SK-N-SH (cell line): ENCODE measurements at regions not wholly inside any gene's neighbourhood (a gene's known extent, or its start where the extent isn't known, plus 50 kb on each side); places are given as distances from the start of the nearest gene placed in this dataset.

Source experiments
- CTCF ChIA-PET: fragments of 300-600, 350-600 bp; formaldehyde crosslinking; extraction: SDS; loops from one replicate; lab custom pipeline; 2021; lab: Yijun Ruan, JAX
- POLR2A ChIA-PET: fragments of 350-600 bp; sonication (Branson Sonifier 250); formaldehyde crosslinking; extraction: SDS; loops from one replicate; lab custom pipeline; 2020; ENCODE audit warnings: antibody characterized with exemption, inconsistent platforms; lab: Yijun Ruan, JAX
- DNase-seq: peaks from one replicate; pipeline ENCODE4 v3.0.0; 2012
- H2AFZ ChIP-seq: fragments of 200-600 bp; sonication (generic); 2 replicates; pipeline ENCODE4 v1.8.1; 2016; ENCODE audit warnings: antibody characterized with exemption, mild to moderate bottlenecking, low read depth
- H3F3A ChIP-seq: fragments of 200-600 bp; sonication (generic); replicated peaks from 2 replicates; pipeline ENCODE3; 2016; ENCODE audit warnings: antibody characterized with exemption, mild to moderate bottlenecking; ENCODE audit not compliant: insufficient read depth
- H3K27ac ChIP-seq, 2 experiments: fragments of 200-500 bp in 1 of 2; fragments of 200-600 bp in 1 of 2; sonication (Bioruptor generic) in 1 of 2; sonication (generic), shearing (Covaris generic) in 1 of 2; 2 replicates each; pipeline versions ENCODE4 v1.5.1 to v1.6.1; 2014 to 2016; ENCODE audit warnings: low read depth in 2 of 2, inconsistent platforms in 1 of 2, low read length in 1 of 2, mild to moderate bottlenecking in 1 of 2, mixed read lengths in 1 of 2
- H3K27me3 ChIP-seq: fragments of 200-600 bp; sonication (generic), shearing (Covaris generic); 2 replicates; pipeline ENCODE4 v1.6.1; 2016; ENCODE audit warnings: mixed run types; ENCODE audit not compliant: insufficient read depth
- H3K36me3 ChIP-seq, 2 experiments: fragments of 200-500 bp in 1 of 2; fragments of 200-600 bp in 1 of 2; sonication (Bioruptor generic) in 1 of 2; sonication (generic) in 1 of 2; replicated peaks in 1 of 2; 2 replicates each; pipeline versions ENCODE3 to v1.5.1; 2014 to 2016; ENCODE audit warnings: low read length in 1 of 2, mild to moderate bottlenecking in 1 of 2; ENCODE audit not compliant: insufficient read depth in 2 of 2, control insufficient read depth in 1 of 2
- H3K4me1 ChIP-seq, 2 experiments: fragments of 200-500 bp in 1 of 2; fragments of 200-600 bp in 1 of 2; sonication (Bioruptor generic) in 1 of 2; sonication (generic), shearing (Covaris generic) in 1 of 2; 2 replicates each; pipeline versions ENCODE4 v1.5.1 to v1.6.1; 2014 to 2016; ENCODE audit warnings: low read depth in 1 of 2, low read length in 1 of 2, mixed run types in 1 of 2; ENCODE audit not compliant: insufficient read depth in 2 of 2, control insufficient read depth in 1 of 2
- H3K4me2 ChIP-seq: fragments of 200-600 bp; sonication (generic), shearing (Covaris generic); 2 replicates; pipeline ENCODE4 v1.6.1; 2017; ENCODE audit warnings: mixed run types
- H3K4me3 ChIP-seq, 2 experiments: fragments of 200-500 bp in 1 of 2; fragments of 200-600 bp in 1 of 2; sonication (Bioruptor generic) in 1 of 2; sonication (generic), shearing (Covaris generic) in 1 of 2; 2 replicates each; pipeline versions ENCODE4 v1.5.1 to v1.8.1; 2014 to 2016; ENCODE audit warnings: low read depth in 2 of 2, inconsistent platforms in 1 of 2, low read length in 1 of 2, mild to moderate bottlenecking in 1 of 2, mixed read lengths in 1 of 2, moderate library complexity in 1 of 2
- H3K79me2 ChIP-seq: fragments of 200-600 bp; sonication (generic); 2 replicates; pipeline ENCODE4 v1.8.1; 2017; ENCODE audit warnings: mild to moderate bottlenecking; ENCODE audit not compliant: insufficient read depth
- H3K9ac ChIP-seq: fragments of 200-600 bp; sonication (generic); 2 replicates; pipeline ENCODE4 v1.6.1; 2017; ENCODE audit warnings: mixed run types
- H3K9me2 ChIP-seq: fragments of 200-600 bp; sonication (generic); 2 replicates; pipeline ENCODE4 v1.6.1; 2017; ENCODE audit warnings: mixed run types
- H3K9me3 ChIP-seq: fragments of 200-600 bp; sonication (generic); 2 replicates; pipeline ENCODE4 v1.6.1; 2017; ENCODE audit warnings: mixed run types, mild to moderate bottlenecking, moderate library complexity
- H4K20me1 ChIP-seq: fragments of 200-600 bp; sonication (generic); 2 replicates; pipeline ENCODE4 v1.6.1; 2017; ENCODE audit warnings: mild to moderate bottlenecking, mixed run types; ENCODE audit not compliant: insufficient read depth
- ELF1 ChIP-seq: IDR thresholded peaks from 2 replicates; pipeline ENCODE4 v1.4.0; 2012
- EP300 ChIP-seq, 2 experiments: IDR thresholded peaks; 2 replicates each; pipeline versions ENCODE4 v1.4.0 to v1.6.1; 2012; ENCODE audit warnings: borderline replicate concordance in 1 of 2, low read depth in 1 of 2, low read length in 1 of 2
- FOXM1 ChIP-seq: IDR thresholded peaks from 2 replicates; pipeline ENCODE4 v1.4.0; 2012; ENCODE audit warnings: low read depth, mild to moderate bottlenecking
- MEF2A ChIP-seq: IDR thresholded peaks from 2 replicates; pipeline ENCODE4 v1.4.0; 2012; ENCODE audit warnings: low read depth, borderline replicate concordance
- NFIC ChIP-seq: IDR thresholded peaks from 2 replicates; pipeline ENCODE4 v1.4.0; 2012; ENCODE audit warnings: borderline replicate concordance
- RCOR1 ChIP-seq: fragments of 150-350 bp; IDR thresholded peaks from 2 replicates; pipeline ENCODE4 v1.6.1; 2017; ENCODE audit warnings: antibody characterized with exemption, low read length
- RFX5 ChIP-seq: IDR thresholded peaks from 2 replicates; pipeline ENCODE4 v1.6.1; 2012; ENCODE audit warnings: mild to moderate bottlenecking, improper control_type of control experiment, low read length
- RXRA ChIP-seq: IDR thresholded peaks from 2 replicates; pipeline ENCODE4 v1.4.0; 2012; ENCODE audit warnings: low read depth, mild to moderate bottlenecking, borderline replicate concordance
- SIN3A ChIP-seq: IDR thresholded peaks from 2 replicates; pipeline ENCODE4 v1.6.1; 2012; ENCODE audit warnings: low read depth, mild to moderate bottlenecking, low read length, moderate library complexity, borderline replicate concordance
- SMC3 ChIP-seq: IDR thresholded peaks from 2 replicates; pipeline ENCODE4 v1.6.1; 2012; ENCODE audit warnings: low read depth, low read length, improper control_type of control experiment
- TAF1 ChIP-seq: IDR thresholded peaks from 2 replicates; pipeline ENCODE4 v1.6.1; 2012; ENCODE audit warnings: low read depth, mild to moderate bottlenecking, low read length, moderate library complexity, borderline replicate concordance
- YY1 ChIP-seq: IDR thresholded peaks from 2 replicates; pipeline ENCODE4 v1.4.0; 2012; ENCODE audit warnings: low read depth, mild to moderate bottlenecking
- WGBS: methylation state at CpG from one replicate; pipeline ENCODE4 v1.1.6; 2017; ENCODE audit warnings: low lambda C conversion rate; 5-methylcytosine and 5-hydroxymethylcytosine counted together
- TF ChIP-seq, protein P1 (sequence below): IDR thresholded peaks from 2 replicates; pipeline ENCODE4 v1.6.1; 2012; ENCODE audit warnings: mild to moderate bottlenecking, low read depth, low read length, moderate library complexity
- TF ChIP-seq, protein P2 (sequence below): IDR thresholded peaks from 2 replicates; pipeline ENCODE4; 2012
- TF ChIP-seq, protein P3 (sequence below): IDR thresholded peaks from 2 replicates; pipeline ENCODE4 v1.4.0; 2012; ENCODE audit warnings: low read depth
- TF ChIP-seq, protein P4 (sequence below): fragments of 150-350 bp; IDR thresholded peaks from 2 replicates; pipeline ENCODE4 v1.6.1; 2017; ENCODE audit warnings: antibody characterized with exemption, low read length, low read depth, borderline replicate concordance

- Histone ChIP-seq H3K79me2 (no peaks in the 10 kb centered on the region), H3K4me2 (no peak overlapping the region), H3K9me2 (no peaks in the 10 kb centered on the region), H3F3A (no peaks in the 10 kb centered on the region), H2AFZ (no peak overlapping the region), H3K36me3 (no peaks in the 10 kb centered on the region), H3K9ac (no peak overlapping the region), H4K20me1 (no peaks in the 10 kb centered on the region), H3K27ac (no peak overlapping the region), H3K4me3 (no peak overlapping the region), H3K4me1 (no peaks in the 10 kb centered on the region), H3K27me3 (no peaks in the 10 kb centered on the region), H3K9me3 (no peaks in the 10 kb centered on the region)
- no peak for TF ChIP-seq NFIC
- TF ChIP-seq TAF1: no peak
- TF ChIP-seq RCOR1: no peak
- TF ChIP-seq FOXM1: no peak
- TF ChIP-seq, protein P1, sequence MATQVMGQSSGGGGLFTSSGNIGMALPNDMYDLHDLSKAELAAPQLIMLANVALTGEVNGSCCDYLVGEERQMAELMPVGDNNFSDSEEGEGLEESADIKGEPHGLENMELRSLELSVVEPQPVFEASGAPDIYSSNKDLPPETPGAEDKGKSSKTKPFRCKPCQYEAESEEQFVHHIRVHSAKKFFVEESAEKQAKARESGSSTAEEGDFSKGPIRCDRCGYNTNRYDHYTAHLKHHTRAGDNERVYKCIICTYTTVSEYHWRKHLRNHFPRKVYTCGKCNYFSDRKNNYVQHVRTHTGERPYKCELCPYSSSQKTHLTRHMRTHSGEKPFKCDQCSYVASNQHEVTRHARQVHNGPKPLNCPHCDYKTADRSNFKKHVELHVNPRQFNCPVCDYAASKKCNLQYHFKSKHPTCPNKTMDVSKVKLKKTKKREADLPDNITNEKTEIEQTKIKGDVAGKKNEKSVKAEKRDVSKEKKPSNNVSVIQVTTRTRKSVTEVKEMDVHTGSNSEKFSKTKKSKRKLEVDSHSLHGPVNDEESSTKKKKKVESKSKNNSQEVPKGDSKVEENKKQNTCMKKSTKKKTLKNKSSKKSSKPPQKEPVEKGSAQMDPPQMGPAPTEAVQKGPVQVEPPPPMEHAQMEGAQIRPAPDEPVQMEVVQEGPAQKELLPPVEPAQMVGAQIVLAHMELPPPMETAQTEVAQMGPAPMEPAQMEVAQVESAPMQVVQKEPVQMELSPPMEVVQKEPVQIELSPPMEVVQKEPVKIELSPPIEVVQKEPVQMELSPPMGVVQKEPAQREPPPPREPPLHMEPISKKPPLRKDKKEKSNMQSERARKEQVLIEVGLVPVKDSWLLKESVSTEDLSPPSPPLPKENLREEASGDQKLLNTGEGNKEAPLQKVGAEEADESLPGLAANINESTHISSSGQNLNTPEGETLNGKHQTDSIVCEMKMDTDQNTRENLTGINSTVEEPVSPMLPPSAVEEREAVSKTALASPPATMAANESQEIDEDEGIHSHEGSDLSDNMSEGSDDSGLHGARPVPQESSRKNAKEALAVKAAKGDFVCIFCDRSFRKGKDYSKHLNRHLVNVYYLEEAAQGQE: no peak
- TF ChIP-seq EP300 (IDR thresholded peaks at IDR 0.05; ENCODE audit: borderline replicate concordance in 1 of 2, low read depth in 1 of 2, low read length in 1 of 2): no peak
- TF ChIP-seq MEF2A: no peak
- TF ChIP-seq SIN3A: no peak
- TF ChIP-seq YY1: no peak
- TF ChIP-seq, protein P2, sequence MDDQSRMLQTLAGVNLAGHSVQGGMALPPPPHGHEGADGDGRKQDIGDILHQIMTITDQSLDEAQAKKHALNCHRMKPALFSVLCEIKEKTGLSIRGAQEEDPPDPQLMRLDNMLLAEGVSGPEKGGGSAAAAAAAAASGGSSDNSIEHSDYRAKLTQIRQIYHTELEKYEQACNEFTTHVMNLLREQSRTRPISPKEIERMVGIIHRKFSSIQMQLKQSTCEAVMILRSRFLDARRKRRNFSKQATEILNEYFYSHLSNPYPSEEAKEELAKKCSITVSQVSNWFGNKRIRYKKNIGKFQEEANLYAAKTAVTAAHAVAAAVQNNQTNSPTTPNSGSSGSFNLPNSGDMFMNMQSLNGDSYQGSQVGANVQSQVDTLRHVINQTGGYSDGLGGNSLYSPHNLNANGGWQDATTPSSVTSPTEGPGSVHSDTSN: no peak
- TF ChIP-seq SMC3: no peak
- TF ChIP-seq ELF1: no peak
- no peak for TF ChIP-seq RXRA
- no peak for TF ChIP-seq RFX5
- POLR2A ChIA-PET: no interaction called here
- WGBS: 28% methylated on average over 5 of the region's 5 CpGs
- CTCF ChIA-PET: interaction anchor here (1.3 kb wide), 1 partner anchor 302 kb away, joined by 3 read pairs; no protein-coding TSS in a partner anchor
- no peak for DNase-seq
Observed at GRCh38 chr18:53991805-53992204, 232.7 kb downstream of the MBD2 start.

GRCh38 chr18:53991202-53991601 is 233.3 kb downstream of the MBD2 start:
- POLR2A ChIA-PET: no interaction called here
- TF ChIP-seq, protein P3, sequence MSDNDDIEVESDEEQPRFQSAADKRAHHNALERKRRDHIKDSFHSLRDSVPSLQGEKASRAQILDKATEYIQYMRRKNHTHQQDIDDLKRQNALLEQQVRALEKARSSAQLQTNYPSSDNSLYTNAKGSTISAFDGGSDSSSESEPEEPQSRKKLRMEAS: no peak
- TF ChIP-seq, protein P4, sequence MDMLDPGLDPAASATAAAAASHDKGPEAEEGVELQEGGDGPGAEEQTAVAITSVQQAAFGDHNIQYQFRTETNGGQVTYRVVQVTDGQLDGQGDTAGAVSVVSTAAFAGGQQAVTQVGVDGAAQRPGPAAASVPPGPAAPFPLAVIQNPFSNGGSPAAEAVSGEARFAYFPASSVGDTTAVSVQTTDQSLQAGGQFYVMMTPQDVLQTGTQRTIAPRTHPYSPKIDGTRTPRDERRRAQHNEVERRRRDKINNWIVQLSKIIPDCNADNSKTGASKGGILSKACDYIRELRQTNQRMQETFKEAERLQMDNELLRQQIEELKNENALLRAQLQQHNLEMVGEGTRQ: no peak
- CTCF ChIA-PET: interaction anchor here (1.3 kb wide), 1 partner anchor 301 kb away, joined by 3 read pairs; no protein-coding TSS in a partner anchor
- no peaks in the 10 kb centered on the region for H3K9me2 ChIP-seq
- H3K4me1 ChIP-seq: no peaks in the 10 kb centered on the region
- no peaks in the 10 kb centered on the region for H4K20me1 ChIP-seq
- H3K4me3 ChIP-seq: no peak overlapping the region
- H3K27me3 ChIP-seq: no peaks in the 10 kb centered on the region
- no peak for DNase-seq
- H3K27ac ChIP-seq: no peak overlapping the region
- H3K36me3 ChIP-seq: no peaks in the 10 kb centered on the region
- WGBS: 38% methylated on average over 3 of the region's 3 CpGs
- no peaks in the 10 kb centered on the region for H3F3A ChIP-seq
- H2AFZ ChIP-seq: no peak overlapping the region
- no peaks in the 10 kb centered on the region for H3K9me3 ChIP-seq
- no peaks in the 10 kb centered on the region for H3K79me2 ChIP-seq
- H3K9ac ChIP-seq: no peak overlapping the region
- H3K4me2 ChIP-seq: no peak overlapping the region
